Panc1 (cell line): ENCODE measurements at regions not wholly inside any gene's neighbourhood (a gene's known extent, or its start where the extent isn't known, plus 50 kb on each side); places are given as distances from the start of the nearest gene placed in this dataset.

Experiments used
- ATAC-seq: fragments of 200-7000 bp; cut with Tn5 transposase; 2 replicates; pipeline ENCODE4 v1.9.1; 2020; ENCODE audit warnings: mild to moderate bottlenecking, moderate library complexity
- BruUV-seq: library from RNA; stranded (reverse); fragments of 400-500 nt; replicated peaks from 2 replicates; lab custom pipeline; 2021; lab: Mats Ljungman, UMichigan
- CTCF ChIA-PET: fragments of 300-600 bp; sonication (Branson Sonifier 250); formaldehyde crosslinking; loops from one replicate; lab custom pipeline; 2022; ENCODE audit warnings: antibody characterized with exemption; lab: Charles Lee
- POLR2A ChIA-PET: fragments of 300-600 bp; sonication (Branson Sonifier 250); formaldehyde crosslinking; loops from one replicate; lab custom pipeline; 2022; ENCODE audit warnings: antibody characterized with exemption; lab: Charles Lee
- DNase-seq: peaks from one replicate; pipeline ENCODE4 v3.0.0-alpha.2; 2010; ENCODE audit warnings: low read depth, low spot score
- H3K27ac ChIP-seq: 2 replicates; pipeline ENCODE4 v1.5.1; 2011; ENCODE audit warnings: mild to moderate bottlenecking, low read length, inconsistent platforms
- H3K27me3 ChIP-seq: fragments of 200-500 bp; sonication (Bioruptor generic); 2 replicates; pipeline ENCODE4 v1.6.0; 2014; ENCODE audit warnings: low read length, inconsistent platforms; ENCODE audit not compliant: control insufficient read depth, insufficient read depth
- H3K36me3 ChIP-seq: fragments of 200-500 bp; sonication (Bioruptor generic); 2 replicates; pipeline ENCODE4 v1.5.1; 2014; ENCODE audit warnings: inconsistent platforms, mild to moderate bottlenecking, low read length, moderate library complexity; ENCODE audit not compliant: control insufficient read depth, insufficient read depth
- H3K4me1 ChIP-seq: 2 replicates; pipeline ENCODE4 v1.5.1; 2011; ENCODE audit warnings: inconsistent platforms, mild to moderate bottlenecking, low read length, moderate library complexity; ENCODE audit not compliant: control insufficient read depth, insufficient read depth
- H3K4me3 ChIP-seq, 2 experiments: 2 replicates each; pipeline ENCODE4 v1.5.1; 2011 to 2012; ENCODE audit warnings: low read depth in 2 of 2, low read length in 2 of 2, mild to moderate bottlenecking in 2 of 2, inconsistent platforms in 1 of 2, moderate library complexity in 1 of 2
- H3K9me3 ChIP-seq: fragments of 200-500 bp; sonication (Bioruptor generic); 2 replicates; pipeline ENCODE4 v1.5.1; 2014; ENCODE audit warnings: low read depth, mild to moderate bottlenecking, inconsistent platforms, low read length, moderate library complexity; ENCODE audit not compliant: control insufficient read depth, insufficient read depth
- CTCF ChIP-seq: fragments of 450-650 bp; IDR thresholded peaks from 2 replicates; pipeline ENCODE4 v1.5.1; 2017; ENCODE audit warnings: mild to moderate bottlenecking
- POLR2AphosphoS5 ChIP-seq: IDR thresholded peaks from 2 replicates; pipeline ENCODE4 v1.6.1; 2012; ENCODE audit warnings: mild to moderate bottlenecking, low read depth, low read length, moderate library complexity
- SIN3A ChIP-seq: IDR thresholded peaks from 2 replicates; pipeline ENCODE4 v1.6.1; 2012; ENCODE audit warnings: low read depth, mild to moderate bottlenecking, low read length, moderate library complexity, borderline replicate concordance; ENCODE audit not compliant: insufficient read depth
- TCF7L2 ChIP-seq: IDR thresholded peaks from 2 replicates; pipeline ENCODE4 v1.6.1; 2011; ENCODE audit warnings: mild to moderate bottlenecking, low read depth, low read length, inconsistent platforms
- in situ Hi-C: cut with HindIII; loops from 2 replicates; pipeline ENCODE4 v1.10.0; 2016; ENCODE audit warnings: low sequenced_read_pairs, low pct_unique_long_range_greater_than_20kb
- intact Hi-C: fragments of 100-400 bp; cut with micrococcal nuclease; formaldehyde crosslinking; loops from one replicate; pipeline ENCODE4 v1.10.0; 2022; ENCODE audit not compliant: unreplicated experiment
- TF ChIP-seq, protein P1 (sequence below), 2 experiments: IDR thresholded peaks; 2 replicates each; pipeline ENCODE4 v1.6.1; 2011 to 2012; ENCODE audit warnings: low read depth in 2 of 2, control low read depth in 1 of 2, low read length in 1 of 2, mild to moderate bottlenecking in 1 of 2, moderate library complexity in 1 of 2; ENCODE audit not compliant: insufficient read depth in 1 of 2

- in situ Hi-C loops = no loop called here
- ATAC-seq = no peak
- CTCF ChIA-PET = no interaction called here
Measured at GRCh38 chr10:129410688-129411392, 56.2 kb upstream of the MGMT start.

DNA sequence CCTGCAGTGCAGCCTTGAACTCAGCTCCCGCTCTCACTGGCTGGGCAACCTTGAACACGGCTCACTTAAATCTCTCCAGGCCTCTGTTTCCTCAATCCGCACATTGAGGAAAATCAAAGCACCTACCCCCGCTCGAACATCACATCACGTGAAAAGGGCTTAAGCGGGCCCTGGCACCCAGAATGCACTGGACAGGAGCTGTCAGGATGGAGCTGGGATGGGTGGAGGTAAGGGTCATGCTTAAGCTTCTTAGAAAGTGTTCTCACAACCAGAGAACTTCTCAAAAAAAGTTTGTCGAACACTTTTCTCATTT, 55.7 kb upstream of the MGMT start:
- Histone ChIP-seq H3K4me1 (no peaks in the 10 kb centered on the region), H3K27ac (no peak overlapping the region), H3K9me3 (no peaks in the 10 kb centered on the region), H3K4me3 (no peak overlapping the region), H3K27me3 (peaks cover 14% of the 10 kb centered on the region), H3K36me3 (no peaks in the 10 kb centered on the region)
- no TSS peak for BruUV-seq
- DNase-seq (no peak), ATAC-seq (no peak)
- no peak for TF ChIP-seq TCF7L2
- no peak for TF ChIP-seq SIN3A
- no peak for TF ChIP-seq CTCF
- TF ChIP-seq POLR2AphosphoS5 = no peak
- TF ChIP-seq, protein P1, sequence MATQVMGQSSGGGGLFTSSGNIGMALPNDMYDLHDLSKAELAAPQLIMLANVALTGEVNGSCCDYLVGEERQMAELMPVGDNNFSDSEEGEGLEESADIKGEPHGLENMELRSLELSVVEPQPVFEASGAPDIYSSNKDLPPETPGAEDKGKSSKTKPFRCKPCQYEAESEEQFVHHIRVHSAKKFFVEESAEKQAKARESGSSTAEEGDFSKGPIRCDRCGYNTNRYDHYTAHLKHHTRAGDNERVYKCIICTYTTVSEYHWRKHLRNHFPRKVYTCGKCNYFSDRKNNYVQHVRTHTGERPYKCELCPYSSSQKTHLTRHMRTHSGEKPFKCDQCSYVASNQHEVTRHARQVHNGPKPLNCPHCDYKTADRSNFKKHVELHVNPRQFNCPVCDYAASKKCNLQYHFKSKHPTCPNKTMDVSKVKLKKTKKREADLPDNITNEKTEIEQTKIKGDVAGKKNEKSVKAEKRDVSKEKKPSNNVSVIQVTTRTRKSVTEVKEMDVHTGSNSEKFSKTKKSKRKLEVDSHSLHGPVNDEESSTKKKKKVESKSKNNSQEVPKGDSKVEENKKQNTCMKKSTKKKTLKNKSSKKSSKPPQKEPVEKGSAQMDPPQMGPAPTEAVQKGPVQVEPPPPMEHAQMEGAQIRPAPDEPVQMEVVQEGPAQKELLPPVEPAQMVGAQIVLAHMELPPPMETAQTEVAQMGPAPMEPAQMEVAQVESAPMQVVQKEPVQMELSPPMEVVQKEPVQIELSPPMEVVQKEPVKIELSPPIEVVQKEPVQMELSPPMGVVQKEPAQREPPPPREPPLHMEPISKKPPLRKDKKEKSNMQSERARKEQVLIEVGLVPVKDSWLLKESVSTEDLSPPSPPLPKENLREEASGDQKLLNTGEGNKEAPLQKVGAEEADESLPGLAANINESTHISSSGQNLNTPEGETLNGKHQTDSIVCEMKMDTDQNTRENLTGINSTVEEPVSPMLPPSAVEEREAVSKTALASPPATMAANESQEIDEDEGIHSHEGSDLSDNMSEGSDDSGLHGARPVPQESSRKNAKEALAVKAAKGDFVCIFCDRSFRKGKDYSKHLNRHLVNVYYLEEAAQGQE (IDR thresholded peaks at IDR 0.05; ENCODE audit: insufficient read depth in 1 of 2, low read depth in 2 of 2, low read length in 1 of 2) = no peak
- CTCF ChIA-PET = no interaction called here
- in situ Hi-C loops (no loop called here), intact Hi-C loops (no loop called here)
- POLR2A ChIA-PET = no interaction called here

More at GRCh38 chr10:129410688-129411392, 56.2 kb upstream of the MGMT start:
- H3K27me3 ChIP-seq = peaks cover 11% of the 10 kb centered on the region; the same call in 1 of the 2 replicates
- H3K4me1 ChIP-seq = no peaks in the 10 kb centered on the region
- TF ChIP-seq CTCF = no peak
- TF ChIP-seq, protein P1 (IDR thresholded peaks at IDR 0.05; ENCODE audit: insufficient read depth in 1 of 2, low read depth in 2 of 2, low read length in 1 of 2) = no peak
- H3K27ac ChIP-seq = no peak overlapping the region
- intact Hi-C loops = no loop called here
- no peak overlapping the region for H3K4me3 ChIP-seq
- no peaks in the 10 kb centered on the region for H3K9me3 ChIP-seq
- no peak for DNase-seq
- BruUV-seq = no TSS peak
- H3K36me3 ChIP-seq = no peaks in the 10 kb centered on the region
- POLR2A ChIA-PET = no interaction called here
